Fibroblast of the conjunctiva (primary cell): ENCODE measurements at regions not wholly inside any gene's neighbourhood (a gene's known extent, or its start where the extent isn't known, plus 50 kb on each side); places are given as distances from the start of the nearest gene placed in this dataset.
"Not testable (repeated sequence)": the region's sequence is repeated elsewhere in the genome, so short reads cannot be mapped to it uniquely, and the experiment has no call there.

Experiments used
- DNase-seq: peaks from one replicate; pipeline ENCODE4 v3.0.0-alpha.2; 2010; ENCODE audit warnings: low read depth

DNA sequence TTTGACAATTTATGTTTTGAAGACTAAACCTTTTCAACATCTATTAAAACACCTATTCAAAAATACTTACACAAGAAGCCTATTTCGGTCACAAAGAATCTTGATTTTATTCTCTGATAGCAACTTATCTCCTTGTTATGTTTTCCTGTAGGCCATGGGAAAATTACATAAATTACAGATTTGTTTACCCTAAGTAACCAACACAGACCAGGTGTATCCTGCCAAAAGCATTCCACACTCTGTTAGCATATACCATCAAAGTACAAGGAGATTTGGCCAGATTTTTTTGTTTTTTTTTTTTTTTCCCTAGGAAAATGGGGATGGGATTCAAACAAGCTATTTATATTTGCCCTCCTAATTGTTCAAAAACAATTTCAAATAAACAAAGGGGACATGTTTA lies 497.9 kb upstream of the MAGEB18 start:
- no peak for DNase-seq

DNA sequence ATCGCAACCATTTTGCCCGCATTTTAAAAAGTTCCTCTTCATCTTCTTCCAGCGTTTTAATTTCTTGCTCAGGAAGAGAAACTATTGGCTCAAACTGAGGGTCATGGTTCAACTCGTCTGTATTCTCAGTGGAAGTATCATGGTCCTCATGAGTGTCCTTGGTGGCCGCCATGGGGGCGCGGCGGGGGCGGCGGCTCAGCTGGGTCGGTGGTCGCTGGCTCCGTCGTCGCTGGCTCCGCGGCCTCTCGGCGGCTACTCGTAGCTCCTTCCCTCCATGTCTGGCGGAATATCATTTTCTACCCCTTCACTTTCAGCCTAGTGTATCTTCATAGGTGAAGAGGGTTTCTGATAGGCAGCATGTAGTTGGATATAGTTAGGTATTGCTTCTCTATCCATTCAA lies 492.0 kb upstream of the MAGEB18 start:
- no peak for DNase-seq

DNA sequence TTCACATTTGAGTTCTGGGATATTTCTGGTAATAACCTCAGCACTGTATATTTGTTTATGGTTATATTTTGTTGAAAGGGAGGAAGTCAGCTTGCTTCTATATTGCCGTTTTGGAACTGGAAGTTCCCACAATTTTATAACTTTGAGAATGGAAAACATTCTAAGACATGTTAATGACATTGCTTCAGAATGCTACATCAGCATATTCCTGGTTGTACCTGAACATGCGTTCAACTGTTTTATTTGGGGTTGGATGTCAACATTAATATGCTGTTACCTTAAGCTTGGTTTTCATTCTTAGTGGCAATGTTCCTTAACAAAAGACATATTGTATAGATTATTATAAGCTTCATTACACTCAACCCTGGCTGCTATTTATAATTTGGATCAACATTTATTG lies 489.4 kb upstream of the MAGEB18 start:
- DNase-seq = no peak

DNA sequence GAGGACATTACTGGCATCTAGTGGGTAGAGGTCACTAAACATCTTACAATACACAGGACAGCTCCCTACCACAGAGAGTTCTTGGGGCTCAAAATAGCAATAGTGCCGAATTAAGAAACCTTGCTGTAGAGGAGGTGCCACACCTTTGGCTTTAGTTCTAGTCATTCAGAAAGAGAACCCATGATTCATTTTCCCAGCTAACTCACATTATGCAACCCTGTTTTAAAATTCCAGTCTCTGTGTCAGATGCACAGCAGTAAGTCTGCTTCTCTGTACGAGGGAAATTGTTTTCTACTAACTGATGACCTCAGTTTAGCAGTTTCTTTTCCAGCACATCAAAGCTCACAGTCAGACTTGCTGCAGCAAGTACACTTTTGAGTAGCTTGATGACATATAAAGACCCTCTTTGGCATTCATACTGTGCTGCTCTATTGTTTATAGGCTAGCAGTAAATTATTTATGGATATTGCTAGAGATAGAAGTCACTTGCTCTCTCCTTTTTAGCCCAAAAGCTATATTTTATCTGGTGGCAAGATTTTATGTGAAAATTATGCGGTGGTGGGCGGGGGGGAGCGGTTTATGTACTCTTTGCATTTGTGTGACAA lies 487.8 kb upstream of the MAGEB18 start:
- DNase-seq = no peak

DNA sequence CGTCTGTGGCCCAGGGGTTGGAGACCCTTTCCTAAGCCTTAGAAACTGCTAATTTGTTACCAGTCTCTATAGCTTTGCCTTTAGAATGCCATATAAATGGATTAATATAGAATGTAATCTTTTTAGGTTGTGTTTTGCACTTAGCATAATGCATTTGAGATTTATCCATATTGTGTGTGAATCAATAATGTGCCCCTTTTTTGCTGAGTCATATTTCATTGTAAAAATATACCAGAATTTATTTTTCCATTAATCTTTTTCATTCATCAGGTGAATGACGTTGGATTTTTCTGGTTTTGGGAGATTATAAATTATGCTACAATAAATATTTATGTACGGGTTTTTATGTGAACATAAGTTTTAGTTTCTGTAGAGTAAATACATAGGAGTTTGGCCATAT lies 478.8 kb upstream of the MAGEB18 start:
- no peak for DNase-seq

DNA sequence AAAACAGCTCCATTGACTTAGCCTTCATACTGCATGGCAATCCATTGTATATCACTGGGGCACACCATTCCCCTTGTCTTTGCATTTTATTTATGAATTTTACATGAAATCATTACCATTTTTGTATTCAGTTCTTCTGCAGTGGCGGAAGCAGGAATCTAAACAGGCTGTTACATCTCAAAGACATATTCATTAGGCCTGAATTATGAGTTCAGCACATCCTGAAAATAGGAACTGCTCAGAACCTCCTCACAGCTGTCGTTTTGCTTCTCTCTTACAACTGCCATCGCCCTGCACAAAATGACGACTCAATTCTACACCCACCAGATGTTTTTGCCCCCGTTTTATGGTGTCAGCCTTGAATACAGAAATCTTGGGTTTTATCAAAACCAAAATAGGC lies 474.4 kb upstream of the MAGEB18 start:
- no peak for DNase-seq

DNA sequence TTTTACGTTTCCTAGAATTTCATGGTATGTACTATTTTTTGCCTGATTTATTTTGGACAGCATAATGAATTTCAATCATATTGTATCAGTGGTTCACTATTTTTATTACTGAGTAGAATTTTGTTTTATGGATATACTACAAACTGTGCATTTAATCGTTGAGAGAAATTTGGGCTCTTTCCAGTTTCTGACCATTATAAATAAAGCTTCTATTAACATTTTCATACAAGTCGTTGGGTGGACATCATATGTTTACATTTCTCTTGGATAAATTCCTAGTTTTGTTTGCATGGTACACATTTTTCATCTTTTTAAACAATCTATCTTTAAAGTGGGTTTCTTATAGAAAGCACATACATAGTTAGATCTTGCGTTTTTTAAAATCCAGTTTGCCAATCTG lies 472.7 kb upstream of the MAGEB18 start:
- DNase-seq = no peak

DNA sequence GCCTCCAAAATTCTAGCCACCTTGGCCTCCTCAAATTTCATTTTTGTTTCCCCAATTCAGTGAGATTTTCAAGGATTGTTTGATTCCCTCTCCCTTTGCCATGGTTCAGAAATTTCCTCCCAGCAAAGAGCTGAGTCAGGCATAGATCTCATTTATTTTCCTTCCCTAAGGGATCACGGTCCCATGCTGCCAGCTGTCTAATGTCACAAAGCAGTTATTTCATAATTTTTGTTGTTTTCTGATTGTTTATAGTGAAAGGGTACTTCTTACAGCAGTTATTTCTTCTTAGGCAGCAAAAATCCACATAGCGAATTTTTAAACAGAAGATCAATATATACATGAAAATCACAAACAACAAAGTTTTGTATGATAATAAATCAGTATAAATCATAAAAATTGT lies 470.5 kb upstream of the MAGEB18 start:
- DNase-seq = no peak

DNA sequence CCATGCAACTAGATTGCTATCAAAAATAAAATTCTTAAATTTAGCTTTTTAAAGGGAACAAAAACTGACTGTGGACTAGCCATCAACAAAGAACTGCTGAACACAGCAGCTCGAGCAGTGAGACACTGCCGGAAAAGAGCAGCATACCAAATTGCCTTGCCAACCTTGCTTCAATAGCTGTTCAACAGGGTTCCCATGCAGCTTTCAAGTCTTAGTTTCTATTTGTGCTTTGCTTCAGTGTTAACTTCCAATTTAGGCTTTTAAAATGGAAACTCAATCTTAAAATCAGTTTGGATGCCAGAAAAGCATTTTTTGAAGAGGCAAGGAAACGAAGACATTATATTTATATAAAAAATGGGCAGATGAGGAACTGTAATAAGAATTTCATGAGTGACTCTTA lies 463.4 kb upstream of the MAGEB18 start:
- DNase-seq = no peak

DNA sequence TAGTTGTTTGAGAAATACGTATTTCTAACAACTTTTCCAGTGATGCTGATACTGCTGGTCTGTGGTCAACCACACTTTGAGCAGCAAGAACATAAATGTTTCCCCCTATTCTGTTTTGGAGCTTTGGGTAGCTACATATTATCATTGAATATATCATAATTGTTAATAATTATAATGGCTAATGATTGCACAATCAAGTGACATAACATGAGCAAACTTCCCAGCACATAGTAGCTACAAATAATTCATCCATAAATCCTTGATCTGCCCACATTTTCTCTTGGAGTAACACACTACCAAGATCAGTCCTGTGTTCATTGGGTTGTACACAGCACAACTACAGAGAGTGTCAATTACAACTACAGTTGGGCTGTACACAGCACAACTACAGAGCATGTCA lies 436.3 kb upstream of the MAGEB18 start:
- DNase-seq = no peak

DNA sequence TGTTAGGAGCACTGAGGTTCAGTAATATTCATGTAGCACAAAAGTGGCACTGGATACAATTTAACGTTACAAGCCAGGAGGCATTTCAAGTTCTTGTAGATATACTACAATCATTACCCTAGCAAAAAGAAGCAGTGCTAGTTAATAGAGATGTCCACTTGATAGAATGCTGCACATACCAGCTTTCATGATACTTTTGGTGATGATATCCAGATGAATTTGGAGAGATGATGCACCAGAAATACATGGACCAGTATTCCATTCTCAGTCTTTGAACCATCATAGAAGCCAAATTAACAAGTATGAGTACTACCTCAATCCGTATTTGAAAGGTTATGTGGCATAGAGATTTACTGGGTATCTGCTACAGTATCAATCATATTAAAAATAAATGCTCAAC lies 421.0 kb upstream of the MAGEB18 start:
- no peak for DNase-seq

DNA sequence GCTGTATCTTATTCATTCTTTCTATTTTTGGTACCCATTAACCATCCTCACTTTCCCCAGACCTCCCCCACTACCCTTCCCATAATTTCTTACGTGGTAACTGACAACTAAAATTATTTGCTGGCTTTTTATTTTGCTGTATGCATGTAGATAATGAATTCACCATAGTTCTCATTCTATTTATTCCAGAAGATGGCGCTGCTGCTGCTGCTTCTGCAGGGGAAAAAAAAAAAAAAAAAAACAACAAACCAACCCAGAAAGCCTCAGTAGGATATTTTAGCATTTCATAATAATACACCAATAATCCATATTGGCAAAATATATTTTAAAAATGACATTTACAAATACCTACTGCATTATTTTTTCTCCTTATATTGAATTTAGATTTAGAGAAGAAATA lies 416.6 kb upstream of the MAGEB18 start:
- peak; percentile 1 for DNase-seq

DNA sequence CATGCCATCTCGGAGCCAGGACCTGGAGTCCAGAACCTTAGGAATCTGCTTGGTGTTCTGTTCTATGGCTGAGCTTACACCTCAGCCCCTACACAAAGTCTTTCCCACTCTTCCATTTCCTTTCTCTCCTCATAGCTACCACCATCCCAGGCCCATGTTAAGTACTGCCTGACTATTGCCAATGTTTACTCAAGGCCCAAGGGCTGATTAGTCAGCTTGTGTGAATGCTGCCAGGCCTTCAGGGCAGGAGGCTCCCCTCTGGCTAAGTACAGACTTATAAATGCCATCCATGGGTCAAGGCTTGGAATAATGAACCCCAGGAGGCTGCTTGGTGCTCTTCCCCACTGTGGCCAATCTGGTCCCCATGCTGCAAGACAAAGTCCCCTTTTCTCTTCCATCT lies 411.6 kb upstream of the MAGEB18 start:
- DNase-seq = peak; percentile 2

DNA sequence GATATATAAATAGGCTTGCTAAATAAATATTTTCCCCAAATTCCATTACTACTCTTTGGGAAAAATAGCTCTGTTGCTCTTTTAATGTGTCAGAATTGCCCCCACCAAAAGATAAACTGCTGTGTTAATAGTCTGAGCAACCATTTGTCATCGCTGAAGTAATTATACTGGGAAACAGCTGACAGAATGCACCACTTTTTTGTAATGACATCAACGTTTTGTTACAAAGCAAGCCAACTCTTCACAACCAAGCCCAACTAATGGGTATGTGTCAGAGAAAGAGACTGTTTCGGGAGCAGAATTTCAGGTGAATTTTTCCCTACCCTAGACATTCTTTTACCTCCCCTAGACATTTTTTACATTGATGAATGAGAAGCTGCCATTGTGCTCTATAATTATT lies 405.0 kb upstream of the MAGEB18 start:
- DNase-seq = no peak

DNA sequence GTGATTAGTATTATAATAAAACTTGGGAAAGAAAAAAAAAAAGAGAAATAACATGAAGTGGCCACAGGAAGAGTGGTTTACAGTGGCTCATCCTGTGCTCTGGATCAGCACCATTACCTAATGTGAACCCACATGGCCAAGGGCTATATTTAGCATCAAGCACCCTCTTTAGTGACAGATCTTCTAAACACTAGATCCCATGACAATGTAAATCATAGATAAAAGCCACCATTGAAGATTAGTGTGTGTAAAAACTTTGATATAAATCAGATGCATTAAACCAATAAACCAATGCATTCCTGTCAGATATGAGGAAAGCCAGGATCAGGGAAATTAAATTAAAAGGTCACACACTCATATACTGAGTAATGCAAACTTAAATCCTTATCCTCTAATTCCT lies 400.6 kb upstream of the MAGEB18 start:
- no peak for DNase-seq

DNA sequence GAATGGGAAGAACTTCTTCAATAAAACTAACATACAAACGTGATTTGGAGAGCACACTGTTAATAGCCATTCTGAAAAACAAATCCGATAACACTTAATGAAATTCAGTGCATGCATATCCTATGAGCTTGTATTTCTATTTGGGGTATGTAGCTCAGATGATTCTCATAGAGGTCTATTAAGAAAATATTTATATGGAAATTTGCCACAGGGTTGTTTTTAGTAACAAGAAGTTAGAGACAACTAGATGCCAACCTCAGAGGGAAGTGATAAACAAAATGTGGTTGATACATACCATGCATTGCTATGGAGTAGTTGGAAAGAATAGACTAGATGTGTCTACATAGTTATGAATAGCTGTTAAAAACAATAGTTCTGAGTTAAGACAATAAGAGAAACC lies 395.8 kb upstream of the MAGEB18 start:
- no peak for DNase-seq

DNA sequence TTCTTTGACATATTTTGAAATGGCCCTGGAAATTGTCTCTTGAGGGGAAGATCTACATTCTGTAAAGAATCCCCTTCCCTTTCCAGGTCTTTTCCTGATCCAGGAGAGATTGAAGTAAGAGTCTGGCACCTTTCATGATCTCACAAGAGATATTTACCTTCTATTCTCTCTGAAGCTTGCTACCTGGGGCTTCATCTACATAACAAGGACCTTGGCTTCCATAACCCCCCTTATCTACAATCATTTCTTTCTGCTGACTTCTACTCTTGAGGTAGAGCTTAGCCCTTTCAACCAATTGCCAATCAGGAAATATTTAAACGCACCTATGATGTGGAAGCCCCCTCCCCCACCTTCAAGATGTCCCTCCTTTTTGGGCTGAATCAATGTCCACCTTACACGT lies 383.7 kb upstream of the MAGEB18 start:
- no peak for DNase-seq

DNA sequence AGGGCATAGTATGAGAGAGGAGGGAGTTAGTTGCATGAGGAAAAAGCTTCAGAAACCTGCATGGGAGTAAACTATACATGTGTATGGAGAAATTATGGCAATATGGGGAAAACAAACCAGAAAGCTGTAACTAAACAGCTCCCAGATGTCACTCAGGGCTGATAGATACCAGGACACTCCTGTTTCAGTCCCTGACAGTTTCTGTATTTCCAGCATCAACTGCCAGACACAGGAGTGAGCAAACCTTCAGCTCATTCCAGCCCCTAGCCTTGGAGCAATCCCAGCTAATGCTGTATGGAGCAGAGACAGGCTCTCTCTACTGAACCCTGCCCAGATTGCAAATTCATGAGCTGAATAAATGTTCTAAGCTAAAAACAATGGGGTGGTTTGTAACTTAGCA lies 382.9 kb upstream of the MAGEB18 start:
- no peak for DNase-seq

DNA sequence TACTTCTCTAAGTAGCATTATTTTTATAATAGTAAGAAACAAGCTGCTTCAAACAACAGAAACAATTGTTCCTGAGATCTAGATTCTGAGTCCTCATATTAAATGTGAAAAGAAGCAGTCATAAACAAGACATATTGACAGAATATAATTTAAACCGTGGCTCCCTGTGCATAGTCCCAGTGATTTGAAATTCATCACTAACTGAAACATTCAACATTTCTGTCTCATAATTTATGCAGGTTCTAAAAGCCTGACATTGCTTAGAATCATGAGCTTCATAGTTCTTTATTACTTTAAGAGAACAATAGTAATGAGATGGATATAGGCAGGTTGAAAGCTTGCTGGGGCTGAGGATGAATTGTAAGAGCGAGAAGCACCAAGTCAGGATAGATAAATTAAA lies 375.5 kb upstream of the MAGEB18 start:
- no peak for DNase-seq

DNA sequence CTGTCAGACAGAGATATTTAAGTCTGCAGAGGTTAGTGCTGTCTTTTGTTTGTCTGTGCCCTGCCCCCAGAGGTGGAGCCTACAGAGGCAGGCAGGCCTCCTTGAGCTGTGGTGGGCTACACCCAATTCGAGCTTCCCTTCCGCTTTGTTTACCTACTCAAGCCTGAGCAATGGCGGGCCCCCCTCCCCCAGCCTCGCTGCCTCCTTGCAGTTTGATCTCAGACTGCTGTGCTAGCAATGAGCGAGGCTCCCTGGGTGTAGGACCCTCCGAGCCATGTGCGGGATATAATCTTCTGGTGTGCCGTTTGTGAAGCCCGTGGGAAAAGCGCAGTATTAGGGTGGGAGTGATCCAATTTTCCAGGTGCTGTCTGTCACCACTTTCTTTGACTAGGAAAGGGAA lies 366.3 kb upstream of the MAGEB18 start:
- DNase-seq = not testable (repeated sequence)

DNA sequence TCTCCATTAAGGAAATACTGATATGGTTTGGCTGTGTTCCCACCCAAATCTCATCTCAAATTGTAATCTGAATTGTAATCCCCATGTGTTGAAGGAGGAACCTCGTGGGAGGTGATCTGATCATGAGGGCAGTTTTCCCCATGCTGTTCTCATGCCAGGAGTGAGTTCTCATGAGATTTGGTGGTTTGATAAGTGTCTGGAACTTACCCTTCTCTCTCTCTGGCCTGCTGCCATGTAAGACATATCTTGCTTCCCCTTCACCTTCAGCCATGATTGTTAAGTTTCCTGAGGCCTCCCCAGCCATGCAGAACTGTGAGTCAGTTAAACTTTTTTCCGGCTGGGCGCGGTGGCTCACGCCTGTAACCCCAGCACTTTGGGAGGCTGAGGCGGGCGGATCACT lies 340.3 kb upstream of the MAGEB18 start:
- DNase-seq = not testable (repeated sequence)

DNA sequence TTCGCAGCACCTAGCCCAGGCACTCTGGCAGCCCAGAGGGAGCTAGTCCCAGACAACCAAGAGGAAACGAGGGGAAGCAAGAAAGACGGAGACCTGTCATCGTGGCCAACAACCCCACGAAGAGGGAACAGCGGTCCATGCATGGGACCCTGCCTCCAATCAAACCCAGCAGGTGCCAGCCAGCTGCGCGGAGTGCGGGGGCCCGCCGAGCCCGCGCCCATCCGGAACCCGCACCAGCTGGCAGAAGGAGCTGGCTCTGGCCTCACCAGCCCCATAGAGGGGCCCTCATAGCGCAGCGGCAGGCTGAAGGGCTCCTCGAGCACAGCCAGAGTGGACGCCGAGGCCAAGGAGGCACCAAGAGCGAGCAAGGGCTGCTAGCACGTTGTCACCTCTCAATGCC lies 332.4 kb upstream of the MAGEB18 start:
- no peak for DNase-seq

DNA sequence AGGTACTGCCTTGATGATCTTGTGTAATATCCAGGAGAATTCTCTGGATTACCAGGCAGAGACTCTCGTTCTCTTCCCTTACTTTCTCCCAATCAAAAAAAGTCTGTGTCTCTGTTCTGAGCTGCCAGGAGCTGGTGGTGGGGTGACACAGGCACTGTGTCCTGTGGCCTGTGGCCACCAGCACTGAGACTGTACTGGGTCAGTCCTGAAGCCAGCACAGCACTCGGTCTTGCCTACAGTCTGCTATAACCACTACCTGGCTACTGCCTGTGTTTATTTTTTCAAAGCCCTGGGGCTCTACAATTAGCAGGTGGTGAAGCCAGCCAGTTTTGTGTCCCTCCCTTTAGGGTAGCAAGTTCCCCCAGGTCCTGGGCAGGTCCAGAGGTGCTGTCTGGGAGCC lies 331.1 kb upstream of the MAGEB18 start:
- no peak for DNase-seq

DNA sequence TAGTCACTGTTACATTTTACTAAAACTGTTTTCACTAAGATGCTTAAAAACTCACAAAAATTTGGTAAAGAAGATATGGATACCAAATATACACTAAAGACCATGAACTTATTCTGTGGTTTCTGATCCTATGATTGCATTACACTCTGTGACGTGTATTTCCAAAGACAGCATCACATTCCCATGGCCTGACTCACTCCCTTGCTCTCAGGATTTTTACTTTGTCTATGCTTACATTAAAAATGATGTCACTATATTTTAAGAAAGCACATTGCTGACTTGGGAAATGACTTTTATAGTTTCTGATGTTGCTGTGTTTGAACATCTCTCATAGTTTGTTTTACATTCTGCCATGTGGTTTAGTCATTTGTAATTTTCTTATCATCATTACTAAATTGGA lies 327.9 kb upstream of the MAGEB18 start:
- DNase-seq = peak; percentile 8

DNA sequence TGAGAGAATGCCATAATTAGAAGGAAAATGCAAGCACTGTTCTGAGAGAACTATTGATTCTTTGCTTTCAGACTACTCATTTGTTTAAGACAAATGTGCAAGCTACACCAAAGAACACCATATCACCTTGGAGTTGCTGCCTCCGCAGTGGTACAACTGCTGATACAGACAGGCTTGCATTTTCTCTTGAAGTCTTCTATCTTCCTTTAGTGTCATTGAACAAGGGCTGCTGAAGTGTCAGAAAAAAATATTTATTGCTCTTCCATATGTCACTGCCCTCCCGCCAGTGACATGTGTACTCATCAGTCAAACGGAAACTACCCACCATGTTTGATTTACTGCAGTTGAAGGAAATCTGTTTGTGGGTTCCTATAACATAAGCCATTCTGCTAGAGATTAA lies 318.3 kb upstream of the MAGEB18 start:
- DNase-seq = no peak
